ENCODE measurements at regions not wholly inside any gene's neighbourhood (a gene's known extent, or its start where the extent isn't known, plus 50 kb on each side); places are given as distances from the start of the nearest gene placed in this dataset.

DNA sequence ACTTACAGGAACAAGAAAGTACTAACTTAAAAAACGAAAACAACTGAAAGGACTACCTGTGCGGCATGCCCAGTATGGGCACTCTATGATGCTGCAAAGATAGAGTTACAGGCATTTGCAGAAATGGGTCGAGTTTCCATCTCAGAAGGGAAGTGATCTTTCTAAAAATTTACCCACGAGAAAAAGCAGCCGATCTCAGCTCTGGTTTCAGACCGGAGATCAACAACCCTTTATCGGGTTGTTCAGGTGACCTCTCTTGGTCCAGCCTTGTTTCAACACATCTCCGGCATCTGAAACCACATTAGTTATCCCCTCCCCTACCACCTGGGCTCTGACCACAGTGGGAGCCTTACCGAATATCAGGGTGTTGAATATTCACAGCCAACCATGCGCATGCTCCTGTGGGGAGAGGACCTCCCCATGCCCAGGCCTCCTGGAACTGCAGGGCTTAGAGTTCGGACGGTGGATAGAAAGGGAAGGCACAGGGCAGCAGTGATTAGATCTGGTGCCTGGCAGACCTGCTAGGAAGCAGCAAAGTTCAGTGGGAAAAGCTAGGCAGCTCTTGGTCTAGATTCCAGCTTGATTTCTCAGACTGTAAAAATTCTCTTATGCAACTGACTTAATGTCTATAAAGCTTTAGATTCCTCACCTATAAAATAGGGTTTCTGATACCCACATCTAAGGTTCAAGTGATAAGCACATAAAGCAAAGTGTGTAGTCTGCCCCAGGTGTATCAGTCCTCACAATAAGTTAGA is 906.0 kb downstream of the VRK1 start:
- DNase-seq, result no peak

- no peak for DNase-seq
These were observed 907.2 kb downstream of the VRK1 start for GRCh38 chr14:97704316-97704885.

DNA sequence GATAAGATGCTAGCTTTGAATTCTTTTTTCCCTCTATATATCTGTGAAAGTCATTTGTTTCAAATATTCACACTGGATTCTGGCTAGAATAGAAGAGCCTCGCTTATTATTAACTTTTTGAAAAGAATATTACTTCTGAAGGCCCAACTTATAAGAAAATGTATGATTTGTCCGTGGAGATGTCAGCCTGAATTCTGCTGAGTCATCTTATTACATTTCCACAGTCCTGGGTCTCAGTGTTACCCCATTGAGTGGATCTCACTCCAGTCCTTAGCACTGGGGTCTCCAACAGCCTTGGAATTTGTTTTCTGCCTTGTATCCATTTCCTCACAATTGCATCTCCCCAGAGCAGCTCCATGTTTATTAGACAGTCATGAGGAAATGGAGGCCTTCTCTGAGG is 907.9 kb downstream of the VRK1 start:
- DNase-seq, result no peak

DNA sequence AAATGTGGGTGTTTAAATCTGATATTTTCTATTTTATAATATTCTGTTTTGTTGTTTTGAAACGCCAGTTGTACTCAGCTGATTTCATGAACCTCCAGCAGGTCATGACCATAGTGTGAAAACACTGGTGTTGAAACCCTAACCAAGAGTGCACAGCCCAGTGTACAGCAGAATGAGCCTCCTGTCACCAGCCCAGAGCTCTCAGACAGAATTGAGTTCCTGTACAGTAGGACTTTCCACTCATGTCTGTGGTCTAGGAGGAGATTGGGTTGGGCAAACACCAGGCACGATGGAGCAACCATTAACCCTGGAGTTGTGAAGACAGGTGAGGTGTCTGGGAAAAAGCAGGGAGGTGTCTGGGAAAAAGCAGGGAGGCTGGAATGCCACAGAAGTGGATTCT is 908.8 kb downstream of the VRK1 start:
- DNase-seq, result no peak

DNA sequence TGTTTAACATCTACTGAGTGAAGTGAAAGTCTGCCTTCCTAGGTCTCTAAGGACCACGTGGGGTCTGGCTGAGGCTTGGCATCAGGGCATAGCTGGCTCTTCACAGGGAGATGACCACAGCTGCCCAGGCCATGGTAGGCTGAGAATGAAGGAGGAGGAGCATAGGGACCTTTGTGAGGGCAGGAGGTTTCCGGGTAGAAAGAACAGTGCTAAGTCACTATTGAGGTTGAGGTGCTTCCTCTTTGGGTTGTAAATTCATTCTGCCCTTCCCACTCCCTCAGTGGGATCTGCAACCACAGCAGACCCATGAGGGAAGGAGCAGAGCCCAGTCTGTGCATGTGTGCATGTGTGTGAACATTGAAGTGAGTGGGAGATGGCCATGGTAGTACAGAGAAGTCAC is 909.6 kb downstream of the VRK1 start:
- no peak for DNase-seq

DNA sequence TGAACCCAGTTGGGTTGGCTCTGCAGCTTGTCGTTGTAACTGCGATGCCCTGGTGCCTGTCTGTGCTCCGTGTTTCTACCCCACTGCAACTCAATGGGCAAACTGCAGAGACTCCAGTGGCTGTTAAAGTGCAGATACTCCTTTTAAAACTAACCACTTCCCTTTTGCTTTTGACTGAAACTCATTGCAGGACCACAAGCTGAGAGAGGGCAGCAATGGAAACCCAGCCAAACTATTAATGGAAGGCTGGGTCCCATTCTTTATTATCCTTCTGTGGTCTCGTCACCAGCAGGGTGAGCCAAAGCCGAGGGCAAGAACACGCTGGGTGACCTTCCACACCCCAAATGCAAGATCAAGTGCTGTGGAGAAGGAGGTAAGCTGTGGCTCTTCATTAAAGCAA is 910.4 kb downstream of the VRK1 start:
- no peak for DNase-seq

DNA sequence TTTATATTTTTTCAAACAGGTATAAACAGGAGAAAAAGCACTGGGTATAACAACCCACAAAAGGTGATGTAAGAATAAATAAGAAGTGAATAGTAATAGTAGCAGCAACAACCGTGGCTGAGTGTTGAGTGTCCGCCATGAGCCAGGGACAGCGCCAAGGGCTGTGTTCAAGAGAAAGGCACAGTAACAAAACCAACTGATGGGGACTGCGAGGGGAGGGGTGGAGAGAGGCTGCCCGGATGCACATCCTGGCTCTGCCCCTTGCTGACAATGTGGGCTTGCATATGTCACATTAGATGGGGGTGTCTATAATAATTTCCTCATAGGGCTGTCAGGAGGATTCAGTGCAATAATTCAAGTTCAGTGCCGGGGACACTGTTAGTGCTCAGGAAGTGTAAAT is 912.4 kb downstream of the VRK1 start:
- DNase-seq, result no peak

- DNase-seq, result no peak
These were observed 913.5 kb downstream of the VRK1 start for GRCh38 chr14:97710726-97711125.

- no peak for DNase-seq
These were observed 915.3 kb downstream of the VRK1 start for GRCh38 chr14:97712471-97712870.

- no peak for DNase-seq
These were observed 915.8 kb downstream of the VRK1 start for GRCh38 chr14:97713023-97713422.

DNA sequence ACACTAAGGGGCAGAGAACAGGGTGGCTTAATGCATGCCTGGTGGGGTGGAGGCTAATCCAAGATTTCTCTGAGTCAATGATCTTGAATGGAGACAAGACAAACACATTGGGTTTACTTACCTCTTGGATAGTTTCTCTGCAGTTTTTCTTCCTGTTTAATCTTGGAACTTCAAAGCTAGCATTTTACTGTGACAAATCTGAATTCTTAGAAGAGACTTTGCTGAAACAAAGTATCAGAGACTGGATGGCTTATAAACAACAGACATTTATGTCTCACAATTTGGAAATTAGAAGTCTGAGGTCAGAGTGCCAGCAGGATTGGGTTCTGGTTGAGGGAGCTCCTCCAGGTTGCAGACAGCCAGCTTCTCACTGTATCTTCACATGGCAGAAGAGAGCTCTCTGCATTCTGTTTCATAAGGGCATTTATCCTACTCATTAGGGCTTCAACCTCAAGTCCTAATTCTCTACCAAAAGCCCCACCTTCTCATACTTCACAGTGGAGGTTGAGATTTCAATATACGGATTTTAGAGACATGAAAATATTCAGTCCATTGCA is 921.8 kb downstream of the VRK1 start:
- no peak for DNase-seq

DNA sequence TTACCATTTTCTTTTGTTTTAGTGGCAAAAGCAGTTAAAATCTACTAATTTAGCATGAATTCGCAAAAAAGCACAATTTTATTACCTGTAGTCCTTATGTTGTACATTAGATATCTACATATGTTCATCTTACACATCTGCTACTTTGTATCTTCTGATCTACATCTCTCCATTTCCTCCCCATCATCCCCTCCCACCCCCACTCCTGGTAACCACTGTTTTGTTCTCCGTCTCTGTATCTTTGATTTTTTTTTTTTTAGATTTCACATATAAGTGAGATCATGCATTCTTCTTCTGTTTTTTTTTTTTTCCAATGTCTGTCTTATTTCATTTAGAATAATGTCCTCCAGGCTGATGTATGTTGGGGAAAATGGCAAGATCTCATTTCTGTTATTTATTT is 922.7 kb downstream of the VRK1 start:
- DNase-seq, result no peak

DNA sequence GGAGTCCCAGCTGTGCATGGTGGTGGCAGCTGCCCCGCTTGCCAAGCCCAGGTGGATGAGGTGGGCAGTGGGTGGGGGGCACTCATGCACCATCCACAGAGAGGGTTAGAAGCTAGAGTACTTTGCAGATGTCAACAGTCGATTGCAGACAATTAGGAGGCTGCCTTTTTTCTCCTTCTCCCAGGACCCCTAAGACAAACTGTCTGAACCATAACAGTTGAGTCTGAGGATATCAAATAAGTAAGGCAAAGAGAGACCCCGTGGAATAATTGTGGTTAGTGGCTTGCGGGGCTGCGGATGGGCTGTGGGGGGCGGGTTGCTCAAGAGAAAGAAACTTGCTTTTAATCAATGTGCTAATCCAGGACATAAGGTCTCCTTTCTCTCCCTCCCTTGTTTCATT is 926.2 kb downstream of the VRK1 start:
- no peak for DNase-seq

- DNase-seq, result no peak
These were observed 926.6 kb downstream of the VRK1 start for GRCh38 chr14:97723819-97724218.

GRCh38 chr14:97724265-97724731 is 927.1 kb downstream of the VRK1 start:
- no peak for DNase-seq

DNA sequence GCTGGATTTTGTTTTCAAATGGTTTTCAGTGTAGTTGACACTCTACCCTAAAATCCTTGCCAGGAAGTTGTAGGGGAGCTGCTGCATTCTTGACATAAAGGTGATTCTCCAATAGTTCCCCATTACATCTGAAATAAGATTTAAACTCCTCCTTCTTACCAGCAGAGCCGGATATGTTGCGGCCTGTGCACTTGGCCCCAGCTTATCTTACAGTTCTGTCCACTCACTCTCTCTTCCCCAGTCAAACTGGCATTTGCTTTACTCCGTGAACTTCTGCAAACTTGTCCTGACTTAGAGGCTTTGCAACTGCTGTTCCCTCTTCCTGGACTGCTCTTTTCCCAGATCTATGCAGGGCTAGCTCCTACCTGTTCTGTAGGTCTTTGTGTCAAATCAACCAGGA is 929.5 kb downstream of the VRK1 start:
- no peak for DNase-seq

DNA sequence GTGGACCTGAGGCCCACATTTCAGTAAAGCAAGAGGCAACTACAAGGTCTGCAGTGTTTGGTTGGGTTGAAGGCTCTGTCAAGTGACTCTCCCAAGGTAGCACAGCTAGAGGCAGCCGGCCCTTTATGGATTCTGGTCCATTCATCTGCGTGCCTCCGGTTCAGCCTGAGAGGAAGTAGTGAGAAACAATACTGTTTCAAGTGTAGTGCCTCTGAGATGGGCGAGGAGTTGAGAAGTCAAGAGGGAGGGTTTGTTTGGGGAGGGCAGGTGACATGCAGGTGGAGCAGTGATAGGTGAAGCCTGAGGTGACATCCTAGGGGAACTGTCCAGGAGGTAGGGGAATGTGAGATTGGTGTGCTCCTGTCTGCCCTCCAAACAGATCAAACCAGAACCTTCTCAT is 933.5 kb downstream of the VRK1 start:
- no peak for DNase-seq

DNA sequence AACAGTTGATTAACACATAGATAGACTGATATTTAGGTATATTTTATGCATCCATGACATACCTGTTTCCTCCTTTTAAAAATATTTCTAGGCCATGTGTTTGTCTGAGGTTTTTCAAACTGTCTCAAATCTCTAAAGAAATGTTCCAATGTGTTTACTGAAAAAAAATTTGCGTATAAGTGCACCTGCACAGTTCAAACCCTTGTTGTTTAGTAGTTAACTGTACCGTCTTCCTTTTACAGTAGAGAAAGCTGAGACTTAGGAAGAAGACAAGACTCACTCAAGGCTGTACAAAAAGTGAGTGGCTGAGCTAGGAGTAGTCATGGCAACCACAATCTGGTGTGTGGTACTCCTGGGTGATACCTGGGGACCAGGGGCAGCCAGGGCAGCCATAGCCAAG is 934.6 kb downstream of the VRK1 start:
- no peak for DNase-seq

GRCh38 chr14:97747316-97747715 is 950.1 kb downstream of the VRK1 start:
- DNase-seq, result no peak

GRCh38 chr14:97748616-97749015 is 951.4 kb downstream of the VRK1 start:
- DNase-seq, result no peak

GRCh38 chr14:97757491-97757890 is 960.3 kb downstream of the VRK1 start:
- DNase-seq, result no peak

- DNase-seq, result no peak
These were observed 962.9 kb downstream of the VRK1 start for GRCh38 chr14:97760050-97760449.

- no peak for DNase-seq
These were observed 965.2 kb downstream of the VRK1 start for GRCh38 chr14:97762386-97762785.

DNA sequence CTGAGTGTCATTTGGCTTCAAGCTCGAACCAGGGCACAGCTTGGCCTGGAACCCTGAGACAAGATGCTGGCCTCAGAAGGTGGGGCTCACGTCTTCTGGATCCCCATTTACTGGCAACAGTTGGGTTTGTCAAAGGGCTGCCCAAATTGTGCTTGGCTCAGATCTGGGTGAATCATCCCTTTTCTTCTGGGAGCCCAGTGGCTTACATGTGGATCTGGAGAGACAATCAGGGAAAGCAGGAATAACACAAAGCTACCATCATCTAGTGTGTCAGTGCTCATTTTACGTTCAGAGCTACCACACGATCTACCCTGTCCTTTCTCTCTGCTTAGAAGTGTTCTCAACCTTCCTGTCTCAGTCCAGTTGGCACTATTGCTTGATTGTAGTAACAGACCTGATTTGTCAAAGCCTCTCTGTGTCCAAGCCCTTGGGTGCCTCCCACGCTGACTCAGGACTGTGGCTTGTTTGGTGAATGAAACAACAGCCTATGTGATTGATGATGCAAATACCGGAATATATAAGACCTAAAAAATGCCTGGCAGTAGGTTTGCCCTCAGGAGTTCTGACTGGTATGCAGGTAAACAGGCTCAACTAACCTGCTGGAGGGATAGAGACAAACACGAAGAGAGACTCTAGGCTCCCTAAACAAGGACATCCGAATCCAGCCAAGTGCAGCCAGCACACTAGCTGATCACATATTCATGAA is 974.3 kb downstream of the VRK1 start:
- DNase-seq, result no peak

Measured in inflammatory macrophage treated with lipopolysaccharide for 4 hours (primary cell).